H9 (cell line): ENCODE measurements at regions not wholly inside any gene's neighbourhood (a gene's known extent, or its start where the extent isn't known, plus 50 kb on each side); places are given as distances from the start of the nearest gene placed in this dataset.

ENCODE experiments used
- DNase-seq: peaks from one replicate; pipeline ENCODE4 v3.0.0-alpha.2; 2017
- H2AFZ ChIP-seq: one replicate; pipeline ENCODE4 v1.6.1; 2013; ENCODE audit warnings: mild to moderate bottlenecking, low read length, control low read depth, moderate library complexity
- H2AK5ac ChIP-seq: 2 replicates; pipeline ENCODE4 v1.6.1; 2013; ENCODE audit warnings: low read length, control low read depth, mixed read lengths; ENCODE audit not compliant: insufficient read length
- H2BK120ac ChIP-seq: one replicate; pipeline ENCODE4 v1.6.1; 2013; ENCODE audit warnings: low read depth, mild to moderate bottlenecking, low read length, control low read depth, inconsistent platforms; ENCODE audit not compliant: poor library complexity, severe bottlenecking
- H2BK12ac ChIP-seq: 2 replicates; pipeline ENCODE4 v1.6.1; 2013; ENCODE audit warnings: low read length, control low read depth, mixed read lengths, low read depth; ENCODE audit not compliant: insufficient read length
- H2BK15ac ChIP-seq: 2 replicates; pipeline ENCODE4 v1.6.1; 2013; ENCODE audit warnings: low read depth, low read length, control low read depth
- H2BK20ac ChIP-seq: one replicate; pipeline ENCODE4 v1.6.1; 2013; ENCODE audit warnings: low read depth, mild to moderate bottlenecking, low read length, control low read depth, inconsistent platforms; ENCODE audit not compliant: poor library complexity, severe bottlenecking
- H2BK5ac ChIP-seq: 2 replicates; pipeline ENCODE4 v1.6.1; 2013; ENCODE audit warnings: low read length, control low read depth, mixed read lengths; ENCODE audit not compliant: insufficient read length
- H3K14ac ChIP-seq: 2 replicates; pipeline ENCODE4 v1.6.1; 2013; ENCODE audit warnings: low read length, control low read depth; ENCODE audit not compliant: insufficient read depth
- H3K18ac ChIP-seq: 2 replicates; pipeline ENCODE4 v1.6.1; 2013; ENCODE audit warnings: low read depth, mild to moderate bottlenecking, mixed read lengths, low read length, control low read depth; ENCODE audit not compliant: insufficient read length
- H3K23ac ChIP-seq: 2 replicates; pipeline ENCODE4 v1.6.1; 2013; ENCODE audit warnings: low read length, control low read depth, mixed read lengths, low read depth; ENCODE audit not compliant: insufficient read length
- H3K23me2 ChIP-seq: 2 replicates; pipeline ENCODE4 v1.6.1; 2013; ENCODE audit warnings: low read depth, mild to moderate bottlenecking, mixed read lengths, low read length, control low read depth; ENCODE audit not compliant: insufficient read length, poor library complexity, severe bottlenecking
- H3K27ac ChIP-seq: 2 replicates; pipeline ENCODE4 v1.5.1; 2013; ENCODE audit warnings: low read length, control low read depth, mixed read lengths, low read depth; ENCODE audit not compliant: insufficient read length
- H3K27me3 ChIP-seq: 2 replicates; pipeline ENCODE4 v1.6.1; 2013; ENCODE audit warnings: low read length, control low read depth, inconsistent platforms; ENCODE audit not compliant: insufficient read depth
- H3K4ac ChIP-seq: 2 replicates; pipeline ENCODE4 v1.6.1; 2013; ENCODE audit warnings: low read depth, mild to moderate bottlenecking, control low read depth, inconsistent platforms, low read length, moderate library complexity
- H3K4me1 ChIP-seq: 2 replicates; pipeline ENCODE4 v1.6.1; 2013; ENCODE audit warnings: low read length, control low read depth, inconsistent platforms; ENCODE audit not compliant: insufficient read depth
- H3K4me2 ChIP-seq: 2 replicates; pipeline ENCODE4 v1.6.1; 2013; ENCODE audit warnings: low read length, control low read depth, mixed read lengths; ENCODE audit not compliant: insufficient read length, insufficient read depth
- H3K56ac ChIP-seq: 2 replicates; pipeline ENCODE4 v1.6.1; 2013; ENCODE audit warnings: low read depth, mild to moderate bottlenecking, mixed read lengths, low read length, control low read depth; ENCODE audit not compliant: insufficient read length
- H3K79me1 ChIP-seq: 2 replicates; pipeline ENCODE4 v1.6.1; 2013; ENCODE audit warnings: low read depth, mild to moderate bottlenecking, moderate library complexity, low read length, control low read depth, inconsistent platforms; ENCODE audit not compliant: insufficient read depth, poor library complexity, severe bottlenecking
- H3K79me2 ChIP-seq: 2 replicates; pipeline ENCODE4 v1.6.1; 2013; ENCODE audit warnings: low read length, control low read depth, inconsistent platforms; ENCODE audit not compliant: insufficient read depth
- H3K9ac ChIP-seq: 2 replicates; pipeline ENCODE4 v1.6.1; 2013; ENCODE audit warnings: low read length, control low read depth, mixed read lengths; ENCODE audit not compliant: insufficient read length; ENCODE audit errors: extremely low read depth
- H3K9me3 ChIP-seq: one replicate; pipeline ENCODE4 v1.6.1; 2013; ENCODE audit warnings: low read depth, low read length, inconsistent platforms; ENCODE audit not compliant: control insufficient read depth
- H3T11ph ChIP-seq: one replicate; pipeline ENCODE4 v1.6.1; 2013; ENCODE audit warnings: mild to moderate bottlenecking, low read length, control low read depth, inconsistent platforms
- H4K20me1 ChIP-seq: one replicate; pipeline ENCODE4 v1.6.1; 2013; ENCODE audit not compliant: control insufficient read depth, insufficient read length, insufficient read depth
- H4K5ac ChIP-seq: 2 replicates; pipeline ENCODE4 v1.6.1; 2013; ENCODE audit warnings: low read depth, mild to moderate bottlenecking, mixed read lengths, low read length, control low read depth; ENCODE audit not compliant: insufficient read length
- H4K8ac ChIP-seq: replicated peaks from 2 replicates; pipeline ENCODE4 v1.6.1; 2013; ENCODE audit warnings: low read length, control low read depth, mixed read lengths, low read depth; ENCODE audit not compliant: insufficient read length
- H4K91ac ChIP-seq: 2 replicates; pipeline ENCODE4 v1.6.1; 2013; ENCODE audit warnings: low read depth, mild to moderate bottlenecking, moderate library complexity, mixed read lengths, low read length, control low read depth; ENCODE audit not compliant: insufficient read length
- H3K27ac Mint-ChIP-seq, 3 experiments: 2 replicates in 2 of 3; 3 replicates in 1 of 3; pipeline ENCODE4 v1.8.0; 2020 to 2021; ENCODE audit warnings: mixed read lengths in 3 of 3, mild to moderate bottlenecking in 1 of 3, moderate library complexity in 1 of 3
- H3K27me3 Mint-ChIP-seq: 2 replicates; pipeline ENCODE4 v1.8.0; 2021; ENCODE audit warnings: low read depth, mild to moderate bottlenecking, moderate library complexity, mixed read lengths
- H3K36me3 Mint-ChIP-seq, 3 experiments: 2 replicates in 2 of 3; 3 replicates in 1 of 3; pipeline ENCODE4 v1.8.0; 2020 to 2021; ENCODE audit warnings: low read depth in 3 of 3, mixed read lengths in 3 of 3; ENCODE audit not compliant: insufficient read depth in 1 of 3
- H3K4me1 Mint-ChIP-seq, 2 experiments: 2 replicates each; pipeline ENCODE4 v1.8.0; 2020; ENCODE audit warnings: mixed read lengths in 2 of 2
- H3K4me3 Mint-ChIP-seq, 2 experiments: 2 replicates in 1 of 2; 3 replicates in 1 of 2; pipeline ENCODE4 v1.8.0; 2020 to 2021; ENCODE audit warnings: mild to moderate bottlenecking in 2 of 2, mixed read lengths in 2 of 2, moderate library complexity in 1 of 2
- H3K9me3 Mint-ChIP-seq, 2 experiments: 2 replicates in 1 of 2; 3 replicates in 1 of 2; pipeline ENCODE4 v1.8.0; 2020; ENCODE audit warnings: mild to moderate bottlenecking in 2 of 2, mixed read lengths in 2 of 2, moderate library complexity in 1 of 2
- WGBS: extraction: QIAGEN DNeasy Blood & Tissue Kit; methylation state at CpG from one replicate; pipeline ENCODE4 v1.1.7; 2013; ENCODE audit warnings: missing lambda C conversion rate, low lambda C conversion rate, mixed read lengths; ENCODE audit not compliant: insufficient read length; ENCODE audit errors: extremely low coverage; 5-methylcytosine and 5-hydroxymethylcytosine counted together
- TF ChIP-seq, protein P1 (sequence below): fragments of 200-600 bp; sonication (generic); conservative IDR thresholded peaks from 3 replicates; pipeline ENCODE4 v1.8.0; 2021; ENCODE audit warnings: antibody characterized with exemption, mild to moderate bottlenecking

DNA sequence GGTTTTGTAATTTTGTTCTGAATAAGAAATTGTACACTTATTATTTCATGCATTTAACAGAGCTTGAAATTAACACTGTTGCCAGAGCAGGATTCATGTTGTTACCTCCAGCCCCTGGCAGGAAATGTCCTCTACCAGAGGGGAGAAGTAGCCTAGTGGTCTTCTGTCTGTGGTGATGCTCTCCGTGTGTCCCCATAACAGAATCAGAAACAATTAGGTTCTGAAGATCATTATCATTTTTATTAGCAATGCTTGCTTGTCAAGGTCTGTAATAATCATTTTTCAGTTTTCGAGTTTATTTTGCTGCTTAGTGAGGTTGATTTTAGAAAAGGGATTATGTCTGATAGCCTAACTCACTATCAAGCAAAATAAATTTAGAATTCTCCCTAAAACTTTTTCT, 116.6 kb upstream of the CNTNAP5 start:
- no peak overlapping the region for H3K4me3 Mint-ChIP-seq
- peaks cover 11% of the 10 kb centered on the region for H3K27me3 Mint-ChIP-seq
- H2BK120ac ChIP-seq: no peak overlapping the region
- no peak overlapping the region for H3K18ac ChIP-seq
- no peaks in the 10 kb centered on the region for H4K20me1 ChIP-seq
- no peaks in the 10 kb centered on the region for H3K27me3 ChIP-seq
- H3K9me3 ChIP-seq: no peaks in the 10 kb centered on the region
- H2AK5ac ChIP-seq: no peak overlapping the region
- WGBS: no CpG with 5 or more reads among the region's 2 CpGs
- TF ChIP-seq, protein P1, sequence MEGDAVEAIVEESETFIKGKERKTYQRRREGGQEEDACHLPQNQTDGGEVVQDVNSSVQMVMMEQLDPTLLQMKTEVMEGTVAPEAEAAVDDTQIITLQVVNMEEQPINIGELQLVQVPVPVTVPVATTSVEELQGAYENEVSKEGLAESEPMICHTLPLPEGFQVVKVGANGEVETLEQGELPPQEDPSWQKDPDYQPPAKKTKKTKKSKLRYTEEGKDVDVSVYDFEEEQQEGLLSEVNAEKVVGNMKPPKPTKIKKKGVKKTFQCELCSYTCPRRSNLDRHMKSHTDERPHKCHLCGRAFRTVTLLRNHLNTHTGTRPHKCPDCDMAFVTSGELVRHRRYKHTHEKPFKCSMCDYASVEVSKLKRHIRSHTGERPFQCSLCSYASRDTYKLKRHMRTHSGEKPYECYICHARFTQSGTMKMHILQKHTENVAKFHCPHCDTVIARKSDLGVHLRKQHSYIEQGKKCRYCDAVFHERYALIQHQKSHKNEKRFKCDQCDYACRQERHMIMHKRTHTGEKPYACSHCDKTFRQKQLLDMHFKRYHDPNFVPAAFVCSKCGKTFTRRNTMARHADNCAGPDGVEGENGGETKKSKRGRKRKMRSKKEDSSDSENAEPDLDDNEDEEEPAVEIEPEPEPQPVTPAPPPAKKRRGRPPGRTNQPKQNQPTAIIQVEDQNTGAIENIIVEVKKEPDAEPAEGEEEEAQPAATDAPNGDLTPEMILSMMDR: no peak
- H2BK15ac ChIP-seq: no peak overlapping the region
- no peaks in the 10 kb centered on the region for H3K79me1 ChIP-seq
- H3K27ac Mint-ChIP-seq: no peak overlapping the region
- H3K14ac ChIP-seq: no peak overlapping the region
- H3K4me2 ChIP-seq: no peak overlapping the region
- no peak for DNase-seq
- H3K36me3 Mint-ChIP-seq: no peaks in the 10 kb centered on the region
- H3K79me2 ChIP-seq: no peaks in the 10 kb centered on the region
- H4K5ac ChIP-seq: no peak overlapping the region
- H3K27ac ChIP-seq: no peak overlapping the region
- no peaks in the 10 kb centered on the region for H3K23me2 ChIP-seq
- H4K8ac ChIP-seq: no peak overlapping the region
- no peak overlapping the region for H4K91ac ChIP-seq
- no peak overlapping the region for H2BK20ac ChIP-seq
- no peak overlapping the region for H3K9ac ChIP-seq
- H3K23ac ChIP-seq: no peak overlapping the region
- H2BK5ac ChIP-seq: no peak overlapping the region
- no peak overlapping the region for H3K56ac ChIP-seq
- H3T11ph ChIP-seq: no peak overlapping the region
- H3K4ac ChIP-seq: no peak overlapping the region
- H3K4me1 Mint-ChIP-seq: peaks cover 22 to 28% of the 10 kb centered on the region in 2 experiments
- no peak overlapping the region for H2BK12ac ChIP-seq
- H2AFZ ChIP-seq: no peak overlapping the region
- H3K9me3 Mint-ChIP-seq: no peaks in the 10 kb centered on the region
- H3K4me1 ChIP-seq: peaks cover 7% of the 10 kb centered on the region; the same call in 1 of the 2 replicates
